ENCODE measurements at regions not wholly inside any gene's neighbourhood (a gene's known extent, or its start where the extent isn't known, plus 50 kb on each side); places are given as distances from the start of the nearest gene placed in this dataset.

DNA sequence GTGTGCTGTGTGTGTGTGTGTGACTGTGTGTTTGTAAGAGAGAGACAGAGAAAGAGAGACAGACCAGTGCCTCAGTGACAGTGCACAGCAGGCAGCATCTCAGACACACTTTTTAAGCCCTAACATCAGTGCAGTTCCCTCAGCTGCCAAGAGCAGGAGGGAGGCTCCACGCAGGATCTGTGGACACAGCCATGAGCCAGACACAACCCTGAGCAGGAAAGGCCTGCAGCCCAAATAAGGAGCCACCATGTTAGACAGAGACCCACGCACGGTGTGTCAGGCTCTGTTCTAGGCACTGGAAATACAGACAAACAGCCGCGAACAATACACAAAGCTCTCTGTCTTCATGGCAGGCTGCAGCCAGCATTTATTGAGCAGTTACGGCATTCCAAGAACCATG lies 445.5 kb downstream of the MATN1 start:
- TF ChIP-seq CTCF (optimal IDR thresholded peaks at IDR 0.05 in 1 of 3, IDR thresholded peaks at IDR 0.05 in 1 of 3, conservative IDR thresholded peaks at IDR 0.05 in 1 of 3; ENCODE audit: extremely low read depth in 1 of 3, insufficient read depth in 2 of 3, low read length in 3 of 3) (no peak), EZH2 (IDR thresholded peaks at IDR 0.05; ENCODE audit: low read length) (no peak)
- Histone ChIP-seq H3K9me1 (ENCODE audit: control insufficient read depth, extremely low read depth, insufficient read depth, low read length) (no peaks in the 10 kb centered on the region), H3K79me2 (ENCODE audit: control insufficient read depth, insufficient read depth, low read length) (no peaks in the 10 kb centered on the region), H2AFZ (ENCODE audit: control insufficient read depth, low read length) (no peak overlapping the region), H3K9ac (ENCODE audit: control insufficient read depth, extremely low read depth, insufficient read depth, low read length) (no peak overlapping the region), H3K36me3 (ENCODE audit: control insufficient read depth in 2 of 2, extremely low read depth in 1 of 2, insufficient read depth in 2 of 2, low read length in 2 of 2) (no peaks in the 10 kb centered on the region), H3K4me1 (ENCODE audit: control insufficient read depth, extremely low read depth, insufficient read depth, low read length) (no peaks in the 10 kb centered on the region), H3K27ac (ENCODE audit: control insufficient read depth, insufficient read depth, low read length) (no peak overlapping the region), H3K27me3 (ENCODE audit: control insufficient read depth, extremely low read depth, insufficient read depth, low read length) (peaks cover 14% of the 10 kb centered on the region), H3K4me3 (ENCODE audit: control insufficient read depth in 2 of 3, extremely low read depth in 1 of 3, insufficient read depth in 2 of 3, low read depth in 1 of 3, low read length in 3 of 3) (no peak overlapping the region), H4K20me1 (ENCODE audit: control insufficient read depth, extremely low read depth, insufficient read depth, low read length) (no peaks in the 10 kb centered on the region), H3K9me3 (ENCODE audit: control insufficient read depth, low read depth, low read length) (no peaks in the 10 kb centered on the region), H3K4me2 (ENCODE audit: control insufficient read depth, extremely low read depth, insufficient read depth, low read depth, low read length) (no peak overlapping the region)
- dilution Hi-C loops (cut with MboI; ENCODE audit: extremely low pct_ligation_motif_present, low sequenced_read_pairs) = no loop called here
- FAIRE-seq (no peak), DNase-seq (ENCODE audit: low read depth, low spot score) (no peak)

DNA sequence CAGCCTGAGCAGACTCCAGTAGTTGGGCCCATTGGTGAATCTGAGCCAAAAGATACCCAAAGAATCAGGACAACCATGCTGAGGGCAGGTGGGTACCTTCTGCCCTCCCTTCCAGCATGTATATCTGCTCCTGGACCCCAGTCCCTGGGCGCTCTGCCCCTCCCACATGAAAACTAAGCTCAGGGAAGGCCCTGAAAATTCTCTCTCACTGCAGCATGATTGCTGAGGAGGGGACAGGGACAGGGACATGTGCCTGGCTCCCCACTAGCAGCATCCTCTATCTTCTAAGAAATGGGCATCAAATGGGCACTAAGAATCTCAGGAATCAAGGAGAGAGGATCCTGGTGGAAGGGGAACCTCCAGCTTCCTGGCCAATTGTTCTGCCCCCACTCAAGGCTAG lies 446.0 kb downstream of the MATN1 start:
- dilution Hi-C loops (cut with MboI; ENCODE audit: extremely low pct_ligation_motif_present, low sequenced_read_pairs) = no loop called here
- peaks cover 15% of the 10 kb centered on the region for H3K27me3 ChIP-seq (ENCODE audit: control insufficient read depth, extremely low read depth, insufficient read depth, low read length)
- H3K79me2 ChIP-seq (ENCODE audit: control insufficient read depth, insufficient read depth, low read length) = no peaks in the 10 kb centered on the region
- H3K4me3 ChIP-seq (ENCODE audit: control insufficient read depth in 2 of 3, extremely low read depth in 1 of 3, insufficient read depth in 2 of 3, low read depth in 1 of 3, low read length in 3 of 3) = no peak overlapping the region
- no peak overlapping the region for H3K9ac ChIP-seq (ENCODE audit: control insufficient read depth, extremely low read depth, insufficient read depth, low read length)
- H3K4me2 ChIP-seq (ENCODE audit: control insufficient read depth, extremely low read depth, insufficient read depth, low read depth, low read length) = no peak overlapping the region
- H3K4me1 ChIP-seq (ENCODE audit: control insufficient read depth, extremely low read depth, insufficient read depth, low read length) = no peaks in the 10 kb centered on the region
- DNase-seq (ENCODE audit: low read depth, low spot score) (no peak), FAIRE-seq (no peak)
- no peak overlapping the region for H3K27ac ChIP-seq (ENCODE audit: control insufficient read depth, insufficient read depth, low read length)
- H2AFZ ChIP-seq (ENCODE audit: control insufficient read depth, low read length) = no peak overlapping the region
- no peaks in the 10 kb centered on the region for H3K9me3 ChIP-seq (ENCODE audit: control insufficient read depth, low read depth, low read length)
- H4K20me1 ChIP-seq (ENCODE audit: control insufficient read depth, extremely low read depth, insufficient read depth, low read length) = no peaks in the 10 kb centered on the region
- no peaks in the 10 kb centered on the region for H3K9me1 ChIP-seq (ENCODE audit: control insufficient read depth, extremely low read depth, insufficient read depth, low read length)
- no peaks in the 10 kb centered on the region for H3K36me3 ChIP-seq (ENCODE audit: control insufficient read depth in 2 of 2, extremely low read depth in 1 of 2, insufficient read depth in 2 of 2, low read length in 2 of 2)
- TF ChIP-seq CTCF (optimal IDR thresholded peaks at IDR 0.05 in 1 of 3, IDR thresholded peaks at IDR 0.05 in 1 of 3, conservative IDR thresholded peaks at IDR 0.05 in 1 of 3; ENCODE audit: extremely low read depth in 1 of 3, insufficient read depth in 2 of 3, low read length in 3 of 3) (no peak), EZH2 (IDR thresholded peaks at IDR 0.05; ENCODE audit: low read length) (no peak)

Data from keratinocyte (primary cell).